Central memory CD4-positive, alpha-beta T cell (primary cell): ENCODE measurements at regions not wholly inside any gene's neighbourhood (a gene's known extent, or its start where the extent isn't known, plus 50 kb on each side); places are given as distances from the start of the nearest gene placed in this dataset.
"Not testable (repeated sequence)": the region's sequence is repeated elsewhere in the genome, so short reads cannot be mapped to it uniquely, and the experiment has no call there.

Experiments
- DNase-seq: peaks from one replicate; pipeline ENCODE4 v3.0.0; 2022

- no peak for DNase-seq
Measured at GRCh38 chr13:22926748-22927400, 253.9 kb upstream of the SGCG start.

GRCh38 chr13:22927845-22928244 is 252.9 kb upstream of the SGCG start:
- not testable (repeated sequence) for DNase-seq

- no peak for DNase-seq
Measured at GRCh38 chr13:22929381-22930126, 251.2 kb upstream of the SGCG start.

- DNase-seq = no peak
Measured at GRCh38 chr13:22931576-22931975, 249.2 kb upstream of the SGCG start.

GRCh38 chr13:22932632-22933412 is 248.0 kb upstream of the SGCG start:
- not testable (repeated sequence) for DNase-seq

GRCh38 chr13:22933571-22934181 is 247.1 kb upstream of the SGCG start:
- no peak for DNase-seq

GRCh38 chr13:22934744-22935523 is 245.8 kb upstream of the SGCG start:
- no peak for DNase-seq

- DNase-seq = no peak
Measured at GRCh38 chr13:22936228-22936627, 244.6 kb upstream of the SGCG start.

GRCh38 chr13:22937241-22937640 is 243.5 kb upstream of the SGCG start:
- DNase-seq = no peak

GRCh38 chr13:22937953-22938352 is 242.8 kb upstream of the SGCG start:
- no peak for DNase-seq

- DNase-seq = no peak
Measured at GRCh38 chr13:22938576-22938975, 242.2 kb upstream of the SGCG start.

- no peak for DNase-seq
Measured at GRCh38 chr13:22939157-22939556, 241.6 kb upstream of the SGCG start.

GRCh38 chr13:22940090-22940710 is 240.6 kb upstream of the SGCG start:
- no peak for DNase-seq

GRCh38 chr13:22940736-22941135 is 240.0 kb upstream of the SGCG start:
- DNase-seq = no peak

- not testable (repeated sequence) for DNase-seq
Measured at GRCh38 chr13:22941495-22941894, 239.3 kb upstream of the SGCG start.

- not testable (repeated sequence) for DNase-seq
Measured at GRCh38 chr13:22942831-22943230, 237.9 kb upstream of the SGCG start.

GRCh38 chr13:22944378-22944777 is 236.4 kb upstream of the SGCG start:
- no peak for DNase-seq

GRCh38 chr13:22945321-22946226 is 235.2 kb upstream of the SGCG start:
- no peak for DNase-seq

GRCh38 chr13:22948421-22948820 is 232.4 kb upstream of the SGCG start:
- no peak for DNase-seq

- not testable (repeated sequence) for DNase-seq
Measured at GRCh38 chr13:22952018-22952417, 228.8 kb upstream of the SGCG start.

GRCh38 chr13:22955147-22955546 is 225.6 kb upstream of the SGCG start:
- DNase-seq = not testable (repeated sequence)
